SK-N-MC (cell line): ENCODE measurements at regions not wholly inside any gene's neighbourhood (a gene's known extent, or its start where the extent isn't known, plus 50 kb on each side); places are given as distances from the start of the nearest gene placed in this dataset.

Source experiments
- EZH2 ChIP-seq: fragments of 200-600 bp; sonication (generic); IDR thresholded peaks from one replicate; pipeline ENCODE4 v1.6.1; 2017; ENCODE audit warnings: antibody characterized with exemption
- FOXP2 ChIP-seq: optimal IDR thresholded peaks from 2 replicates; pipeline ENCODE3; 2011; ENCODE audit warnings: mild to moderate bottlenecking, moderate library complexity; ENCODE audit not compliant: insufficient read depth; ENCODE audit errors: extremely low read length, control extremely low read depth
- POLR2AphosphoS5 ChIP-seq: IDR thresholded peaks from 2 replicates; pipeline ENCODE4 v1.6.1; 2012; ENCODE audit warnings: mild to moderate bottlenecking, low read depth, low read length, borderline replicate concordance

GRCh38 chr17:6249732-6250131 is 179.6 kb downstream of the WSCD1 start:
- TF ChIP-seq POLR2AphosphoS5 (no peak), FOXP2 (no peak), EZH2 (no peak)
